HS-5 (cell line): ENCODE measurements at regions not wholly inside any gene's neighbourhood (a gene's known extent, or its start where the extent isn't known, plus 50 kb on each side); places are given as distances from the start of the nearest gene placed in this dataset.

ENCODE experiments used
- DNase-seq: peaks from one replicate; pipeline ENCODE4 v3.0.0-alpha.2; 2012; ENCODE audit warnings: low read depth

- DNase-seq = no peak
These were observed 60.8 kb upstream of the GPR158 start for GRCh38 chr10:25114036-25114411.

- DNase-seq = no peak
These were observed 57.0 kb upstream of the GPR158 start for GRCh38 chr10:25117757-25118156.

- DNase-seq = no peak
These were observed 54.6 kb upstream of the GPR158 start for GRCh38 chr10:25120188-25120587.
